ENCODE measurements at regions not wholly inside any gene's neighbourhood (a gene's known extent, or its start where the extent isn't known, plus 50 kb on each side); places are given as distances from the start of the nearest gene placed in this dataset.

DNA sequence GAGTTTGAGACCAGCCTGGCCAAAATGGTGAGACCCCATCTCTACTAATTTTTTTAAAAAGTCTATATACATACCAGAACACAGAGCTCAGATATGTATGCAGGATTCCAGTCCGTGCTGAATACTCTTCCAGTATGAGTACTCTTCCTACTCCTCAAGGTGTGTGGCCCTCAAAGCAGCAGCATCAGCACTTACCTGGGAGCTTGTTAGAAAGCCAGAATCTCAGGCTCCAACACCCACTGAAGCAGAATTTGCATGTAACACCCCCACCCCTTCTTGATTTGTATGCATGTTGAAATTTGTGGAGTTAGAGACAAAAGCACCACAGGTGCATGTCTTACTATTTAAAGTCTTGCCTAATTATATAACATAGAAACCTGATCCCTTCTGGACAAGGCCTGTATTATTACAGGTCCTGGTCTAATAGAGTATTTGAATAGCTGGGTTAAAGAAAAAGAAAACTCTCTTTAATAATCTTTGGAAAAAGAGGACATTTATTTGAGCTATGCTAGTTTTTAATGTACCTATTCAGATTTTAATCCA lies 50.3 kb upstream of the NFE2L2 start:
- DNase-seq (ENCODE audit: low read depth) = no peak

DNA sequence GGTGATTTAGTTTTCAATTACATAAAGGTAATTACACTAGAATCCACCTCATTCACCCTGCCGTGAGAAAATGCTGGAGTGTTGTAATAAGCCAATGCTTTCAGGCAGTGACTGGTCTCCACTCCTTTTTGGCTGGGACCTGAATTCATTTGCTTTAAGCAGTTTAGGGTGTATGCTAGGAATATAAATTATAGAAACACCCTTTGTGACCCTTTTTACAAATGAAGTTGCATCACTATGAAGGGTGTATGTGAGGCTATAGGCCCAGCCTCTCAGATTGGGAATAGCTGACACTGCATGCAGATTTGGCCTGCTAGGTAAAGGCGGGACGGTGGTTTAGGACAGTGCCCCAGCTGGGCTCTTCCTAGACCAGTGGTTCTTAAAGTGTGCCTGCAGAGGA lies 50.8 kb upstream of the NFE2L2 start:
- no peak for DNase-seq (ENCODE audit: low read depth)

DNA sequence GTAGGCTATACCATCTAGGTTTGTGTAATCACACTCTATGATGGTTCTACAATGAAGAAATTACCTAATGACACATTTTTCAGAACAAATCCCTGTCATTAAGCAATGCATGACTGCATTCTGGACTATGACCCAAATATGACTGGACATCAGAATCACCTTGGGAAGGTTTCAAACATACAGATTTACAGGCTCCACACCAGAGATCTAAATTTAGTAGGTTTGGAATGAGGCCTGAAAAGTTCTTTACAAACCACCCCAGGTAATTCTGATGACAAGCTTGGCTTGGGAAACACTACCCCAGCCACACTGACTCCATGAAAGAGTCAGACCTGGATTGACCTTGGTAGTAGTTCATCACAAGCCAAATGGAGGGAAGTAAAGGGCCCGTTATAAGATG lies 52.2 kb upstream of the NFE2L2 start:
- no peak for DNase-seq (ENCODE audit: low read depth)

DNA sequence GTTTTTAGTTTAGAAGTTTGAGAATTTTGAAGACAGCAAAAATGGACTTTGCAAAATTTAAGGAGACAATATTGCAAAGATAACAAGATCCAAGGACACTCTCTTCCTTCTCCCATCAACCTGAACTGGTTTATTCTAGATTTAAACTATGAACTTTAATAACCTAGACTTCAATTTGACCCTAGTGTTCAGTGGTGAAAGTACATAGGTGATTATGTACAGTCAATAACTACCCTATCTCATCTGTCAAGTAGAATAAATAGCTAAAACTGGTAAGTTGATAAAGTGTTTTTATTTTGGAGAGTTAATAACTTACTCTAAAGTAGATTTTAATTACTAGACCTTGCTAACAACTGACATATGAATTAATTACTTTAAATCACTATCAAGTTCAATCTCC lies 52.9 kb upstream of the NFE2L2 start:
- no peak for DNase-seq (ENCODE audit: low read depth)

DNA sequence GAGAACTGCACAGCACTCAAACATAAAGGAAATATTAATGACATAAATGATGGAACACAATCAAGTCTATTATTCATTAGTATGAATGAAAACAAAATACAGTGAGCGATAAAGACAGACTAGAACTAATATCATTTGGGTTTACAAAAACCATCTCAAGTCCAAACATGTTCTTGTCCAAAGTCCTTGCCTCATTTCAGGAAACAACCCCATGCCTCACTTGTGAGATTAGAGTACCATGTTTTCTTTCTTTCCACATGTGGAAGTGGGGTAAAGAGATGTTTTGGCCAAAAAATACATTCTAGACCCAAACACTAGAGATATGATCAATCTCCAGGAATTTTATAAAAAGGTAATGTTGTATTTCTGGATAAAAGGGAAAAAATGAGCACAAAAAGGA lies 53.3 kb upstream of the NFE2L2 start:
- no peak for DNase-seq (ENCODE audit: low read depth)

DNA sequence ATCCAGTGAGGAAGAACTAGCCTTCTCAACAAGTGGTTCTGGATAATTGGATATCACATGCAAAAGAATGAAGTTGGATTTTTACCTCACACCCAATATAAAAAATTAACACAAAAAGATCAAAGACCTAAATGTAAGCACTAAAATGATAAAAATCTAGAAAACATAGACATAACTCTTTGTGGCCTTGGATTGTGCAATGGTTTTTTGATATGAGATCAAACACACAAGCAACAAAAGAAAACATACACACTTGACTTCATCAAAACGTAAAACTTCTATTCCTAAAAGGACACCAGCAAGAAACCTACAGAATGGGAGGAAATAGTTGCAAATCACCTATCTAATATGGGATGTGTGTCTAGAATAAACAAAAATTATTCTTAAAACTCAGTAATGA lies 54.1 kb upstream of the NFE2L2 start:
- no peak for DNase-seq (ENCODE audit: low read depth)

DNA sequence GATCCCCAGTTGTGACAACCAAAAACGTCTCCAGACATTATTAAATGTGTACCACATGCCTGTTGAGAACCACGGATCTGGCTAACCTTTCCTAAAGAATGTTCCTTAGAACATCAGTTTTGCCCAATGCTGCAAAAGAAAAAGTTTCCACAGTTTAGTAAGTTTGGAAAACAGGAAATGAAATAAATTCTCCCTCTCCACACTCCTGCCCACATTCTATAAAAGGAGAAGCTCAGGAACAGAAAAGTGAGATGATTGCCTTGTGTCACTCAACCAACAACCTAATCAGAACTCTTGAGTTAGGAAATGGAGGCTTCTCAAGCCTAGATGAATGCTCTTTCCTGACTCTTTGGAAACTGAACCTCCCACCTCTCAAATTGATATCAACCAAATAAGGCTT lies 56.1 kb upstream of the NFE2L2 start:
- DNase-seq (ENCODE audit: low read depth) = no peak

DNA sequence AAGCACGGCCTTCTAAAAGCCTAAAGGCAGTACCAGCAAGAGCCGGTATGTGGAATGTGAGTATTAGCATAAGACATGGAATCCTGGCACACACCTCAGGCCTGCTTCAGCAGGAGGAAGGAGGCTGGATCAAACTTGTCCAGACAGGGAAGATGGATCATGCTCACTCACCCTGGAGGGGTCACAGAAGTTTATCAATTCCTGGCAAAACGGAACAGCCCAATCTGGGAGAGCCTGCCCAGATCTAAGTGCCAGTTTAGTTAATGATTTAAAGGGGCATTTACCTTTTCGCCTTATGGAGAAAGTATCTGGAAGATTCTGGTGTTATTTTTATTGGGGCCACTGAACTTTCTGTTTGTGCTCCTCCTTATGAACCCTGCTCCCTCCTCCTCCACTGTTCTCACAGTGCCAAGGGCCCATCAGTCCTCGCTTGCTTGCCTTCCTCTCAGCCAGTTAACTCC lies 58.3 kb upstream of the NFE2L2 start:
- DNase-seq (ENCODE audit: low read depth) = no peak

DNA sequence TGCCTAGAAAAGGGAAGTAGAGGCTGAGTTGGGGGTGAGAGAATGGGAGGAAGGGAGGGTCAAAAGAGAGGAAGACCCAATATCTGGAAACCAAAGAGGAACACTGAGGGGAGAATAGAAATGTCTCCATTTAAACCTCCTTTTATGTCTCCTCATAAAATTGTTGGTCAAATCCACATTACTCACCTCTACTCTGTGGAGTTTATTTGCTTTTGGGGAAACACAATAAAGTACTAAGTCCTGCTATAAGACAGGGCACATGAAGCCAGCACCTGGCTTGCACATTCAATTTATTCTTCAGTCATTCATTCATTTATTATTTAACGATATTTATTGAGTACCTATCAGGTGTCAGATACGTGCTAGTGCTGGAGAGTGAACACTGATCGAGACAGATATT lies 60.3 kb upstream of the NFE2L2 start:
- no peak for DNase-seq (ENCODE audit: low read depth)

DNA sequence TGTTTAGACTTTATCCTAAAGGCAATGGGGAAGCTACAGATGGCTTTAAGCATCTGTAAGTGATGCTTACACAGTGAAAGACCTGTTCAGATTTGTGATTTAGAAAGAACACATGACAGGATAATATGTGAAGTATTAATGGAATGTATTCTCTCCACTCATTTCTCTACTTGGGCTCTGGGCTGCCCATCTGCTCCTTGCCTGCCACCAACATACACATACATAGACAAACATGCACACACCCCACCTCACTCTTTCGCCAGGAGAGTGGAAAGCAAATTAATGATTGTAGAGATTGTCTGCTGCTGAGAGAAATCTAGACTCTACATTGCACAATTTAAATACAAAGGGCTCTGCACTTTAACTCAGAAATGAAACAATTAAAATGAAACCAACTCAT lies 61.0 kb upstream of the NFE2L2 start:
- no peak for DNase-seq (ENCODE audit: low read depth)

DNA sequence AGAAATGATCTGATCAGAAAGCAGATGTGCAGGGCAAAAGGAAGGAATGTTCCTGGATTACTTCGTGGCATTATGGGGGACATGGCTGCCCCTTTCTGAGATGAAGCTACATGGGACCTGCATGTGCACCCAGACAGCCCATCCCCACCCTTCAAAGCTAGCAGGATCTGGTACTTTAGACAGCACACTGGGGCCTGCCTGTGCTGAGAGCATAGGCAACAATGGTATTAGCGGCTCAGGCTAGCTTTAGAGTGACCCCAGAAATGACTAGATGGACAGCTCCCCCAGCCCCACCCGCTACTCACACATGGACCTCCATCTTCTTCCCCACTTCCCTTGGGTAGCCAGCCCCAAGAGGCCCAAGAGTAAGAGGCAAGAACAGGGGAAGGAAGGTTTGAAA lies 61.5 kb upstream of the NFE2L2 start:
- no peak for DNase-seq (ENCODE audit: low read depth)

DNA sequence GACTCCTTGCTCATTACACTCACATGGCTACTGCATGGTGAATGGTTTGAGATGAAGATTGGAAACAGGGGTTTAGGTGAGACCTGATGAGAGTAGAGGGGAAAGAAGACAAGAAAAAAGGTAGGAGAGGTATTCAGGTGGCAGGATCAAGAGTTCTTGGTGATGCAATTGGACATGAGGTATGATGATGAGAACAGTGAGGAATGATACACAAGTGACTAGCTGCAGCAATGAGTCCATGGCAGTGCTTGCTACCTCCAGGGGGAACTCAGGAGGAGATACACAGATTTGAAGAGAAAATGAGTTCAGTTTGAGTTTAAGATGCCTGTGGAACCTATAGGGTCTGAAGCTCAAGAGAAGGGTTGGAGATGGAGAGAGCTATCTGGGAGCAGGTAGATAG lies 62.1 kb upstream of the NFE2L2 start:
- DNase-seq (ENCODE audit: low read depth) = no peak

DNA sequence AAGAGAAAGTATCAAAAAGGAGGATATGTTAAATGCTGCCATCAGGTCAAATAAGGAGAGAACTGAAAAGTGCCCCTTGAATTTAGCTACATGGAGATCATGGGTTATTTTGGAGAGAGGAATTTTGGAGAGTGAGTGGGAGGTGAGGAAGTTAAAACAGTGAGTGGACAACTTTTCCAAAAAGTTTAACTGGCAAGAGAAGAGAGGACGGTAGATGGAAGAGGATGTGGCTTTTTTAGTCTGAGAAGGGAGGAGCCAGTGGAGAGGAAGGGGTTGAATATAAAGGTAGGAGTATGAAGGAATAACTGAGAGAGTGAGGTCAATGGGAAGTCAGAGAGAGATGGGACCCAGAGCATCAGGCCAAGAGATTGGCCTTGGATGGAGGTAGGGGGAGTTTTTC lies 62.5 kb upstream of the NFE2L2 start:
- no peak for DNase-seq (ENCODE audit: low read depth)

DNA sequence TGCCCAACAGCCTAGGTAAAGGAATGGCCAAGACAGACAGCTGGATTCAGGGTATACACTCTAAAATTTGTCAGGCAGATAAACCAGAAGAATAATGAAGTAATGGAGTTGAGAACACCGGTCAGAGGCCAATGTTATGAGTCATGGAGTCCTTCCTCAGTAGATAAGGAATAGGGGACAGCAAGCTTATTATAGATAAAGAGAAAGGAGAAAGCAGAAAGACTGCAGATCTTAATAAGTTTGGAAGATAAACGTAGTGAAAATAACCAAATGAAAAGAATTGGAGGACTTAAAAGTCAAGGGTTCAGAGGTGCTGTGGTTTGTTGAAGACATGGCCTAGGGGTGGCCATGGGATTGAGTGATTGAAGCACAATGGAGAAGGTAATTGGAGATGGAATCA lies 63.5 kb upstream of the NFE2L2 start:
- DNase-seq (ENCODE audit: low read depth) = peak; percentile 25

DNA sequence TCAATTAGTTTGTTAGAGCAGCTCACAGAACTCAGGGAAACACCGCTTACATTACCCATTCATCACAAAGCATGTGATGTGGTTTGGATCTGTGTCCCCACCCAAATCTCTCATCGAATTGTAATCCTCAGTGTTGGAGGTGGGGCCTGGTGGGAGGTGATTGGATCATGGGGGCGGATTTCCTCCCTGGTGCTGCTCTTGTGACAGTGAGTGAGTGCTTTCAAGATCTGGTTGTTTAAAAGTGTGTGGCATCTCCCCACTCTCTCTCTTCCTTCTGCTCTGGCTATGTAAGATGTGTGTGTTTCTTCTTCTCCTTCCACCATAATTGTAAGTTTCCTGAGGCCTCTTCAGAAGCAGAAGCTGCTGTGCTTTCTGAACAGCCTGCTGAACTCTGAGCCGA lies 63.5 kb upstream of the AGPS start:
- no peak for DNase-seq (ENCODE audit: low read depth)

DNA sequence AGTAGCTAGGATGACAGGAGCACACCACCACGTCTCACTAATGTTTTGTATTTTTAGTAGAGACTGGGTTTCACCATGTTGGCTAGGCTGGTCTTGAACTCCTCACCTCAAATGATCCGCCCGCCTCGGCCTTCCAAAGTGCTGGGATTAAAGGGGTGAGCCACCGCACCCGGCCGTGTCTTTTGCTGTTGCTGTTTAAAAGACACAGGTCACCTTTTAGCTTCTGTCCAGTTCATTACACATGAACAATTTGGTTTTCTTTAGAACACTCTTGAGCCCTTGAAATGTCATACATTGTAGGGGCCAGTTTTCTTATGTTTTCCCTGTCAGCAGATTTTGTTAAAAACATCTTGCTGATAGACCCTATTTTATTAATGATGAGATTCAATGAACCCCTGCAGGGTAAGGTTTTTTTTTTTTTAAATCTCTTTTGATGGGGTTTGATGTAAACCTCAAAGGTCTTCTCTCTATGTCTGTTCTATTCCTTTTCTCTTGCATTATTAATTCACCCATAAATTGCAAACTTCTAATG lies 61.0 kb upstream of the AGPS start:
- DNase-seq (ENCODE audit: low read depth) = no peak

DNA sequence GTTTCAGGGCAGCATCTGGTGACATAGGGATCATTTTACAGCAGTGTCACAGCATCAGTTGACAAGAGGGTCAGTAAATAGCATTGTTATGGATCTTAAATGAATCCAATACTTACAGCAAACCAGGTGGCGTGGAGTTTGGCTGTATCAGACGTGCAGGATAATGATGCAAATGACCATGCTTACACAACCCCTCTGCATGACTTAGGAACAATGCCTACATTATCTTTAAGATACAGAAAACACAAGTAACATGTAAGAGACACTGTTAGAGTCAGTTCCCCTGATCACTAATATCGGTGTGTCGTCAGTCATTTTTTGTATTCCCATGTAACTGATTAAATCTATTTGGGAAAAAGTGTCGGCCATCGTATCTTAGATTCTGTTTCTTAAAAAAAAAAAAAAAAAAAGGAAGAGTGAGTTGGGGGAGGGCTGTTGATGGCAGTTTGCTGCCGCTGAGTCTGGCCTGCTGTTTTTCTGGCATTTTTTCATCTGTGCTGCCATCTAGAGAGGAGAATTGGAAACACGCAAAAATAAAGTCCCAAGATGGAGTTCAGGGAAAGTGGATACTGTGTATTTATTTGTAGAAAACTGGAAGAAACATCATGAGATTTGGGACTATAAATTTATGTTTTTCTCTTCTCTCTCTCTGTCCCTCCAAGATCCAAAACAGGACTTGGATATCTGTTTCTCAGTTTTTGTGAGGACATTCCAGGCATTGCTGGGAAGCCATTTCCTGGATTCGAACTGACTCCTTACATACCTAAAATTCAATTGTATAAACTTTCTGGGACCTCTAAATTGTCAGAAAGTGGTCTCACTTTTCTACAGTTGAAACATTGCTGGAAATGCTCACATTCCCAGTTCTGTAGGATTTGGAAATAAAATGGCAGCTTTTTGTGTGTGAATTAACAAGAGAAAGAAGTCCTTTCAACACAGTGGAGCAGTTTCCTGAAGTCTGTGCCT lies 60.3 kb upstream of the AGPS start:
- DNase-seq (ENCODE audit: low read depth) = peak; percentile 77

DNA sequence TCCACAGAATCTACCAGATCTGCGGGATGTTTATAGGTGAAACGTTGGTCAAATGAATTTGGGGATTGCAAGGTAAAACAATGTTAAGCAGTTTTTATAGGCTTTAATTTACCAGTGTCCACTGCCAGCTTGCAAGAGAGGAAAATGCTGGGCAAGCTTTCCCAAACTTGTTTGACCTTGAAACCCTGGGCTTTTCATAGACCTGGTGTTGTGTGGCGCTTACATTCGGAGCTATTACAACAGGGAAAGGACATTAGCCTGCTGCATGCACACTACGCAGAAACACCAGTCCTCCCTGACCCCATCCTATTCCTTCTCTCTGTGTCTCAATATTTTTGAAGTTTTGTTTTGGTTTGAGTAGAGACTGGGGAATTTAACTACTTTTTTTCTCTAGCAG lies 59.6 kb upstream of the AGPS start:
- DNase-seq (ENCODE audit: low read depth) = no peak

DNA sequence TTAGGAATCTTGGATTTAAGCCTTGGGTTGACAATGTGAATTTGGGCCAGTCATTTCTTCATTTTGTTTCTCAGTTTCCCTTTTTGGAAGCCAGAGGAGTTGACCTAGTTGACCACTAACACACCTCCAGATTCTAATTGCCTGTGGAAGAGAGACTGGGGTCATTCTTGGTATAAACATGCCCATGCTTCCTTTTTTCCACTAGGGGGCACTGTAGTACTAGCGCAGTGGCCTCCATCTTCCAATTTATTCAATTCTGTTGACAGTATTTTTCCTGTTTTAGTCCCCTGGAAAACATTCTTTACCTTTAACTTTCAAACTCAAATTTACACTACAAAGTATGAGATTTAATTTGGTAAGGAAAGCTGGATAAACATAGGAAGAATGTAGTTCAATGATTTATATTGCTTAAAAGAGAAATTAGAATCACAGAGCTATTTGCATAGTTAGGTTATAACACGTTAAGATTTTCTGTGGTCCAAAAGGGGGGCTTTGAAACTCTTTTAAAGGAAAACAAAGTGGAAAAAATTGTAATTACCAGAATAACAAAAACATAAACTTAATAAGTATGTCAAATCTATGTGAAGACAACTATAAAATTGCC lies 57.5 kb upstream of the AGPS start:
- DNase-seq (ENCODE audit: low read depth) = peak; percentile 76

DNA sequence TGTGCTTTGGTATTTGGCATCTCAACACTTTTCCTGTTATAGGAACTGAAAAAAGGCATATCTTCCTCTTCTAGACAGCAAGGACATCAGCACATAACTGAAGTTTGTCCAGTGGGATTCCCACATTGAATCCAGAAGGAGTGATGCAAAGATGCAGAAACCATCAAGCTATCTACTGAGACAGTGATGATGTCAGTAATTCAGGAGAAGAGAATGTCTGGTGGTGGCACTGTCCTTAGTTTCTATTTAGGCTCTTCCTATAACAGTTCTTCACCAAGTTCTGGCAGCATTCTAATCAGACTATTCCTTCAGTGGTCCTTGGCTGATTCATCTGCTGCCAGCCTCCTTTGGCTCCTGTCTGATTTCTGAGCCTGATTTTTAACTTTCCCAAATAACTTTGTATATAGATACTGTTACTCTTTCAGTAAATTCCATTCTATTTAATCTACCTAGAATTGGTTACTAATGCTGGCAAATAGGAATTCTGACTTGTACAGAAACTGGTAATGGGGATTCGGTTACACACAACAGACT lies 56.6 kb upstream of the AGPS start:
- no peak for DNase-seq (ENCODE audit: low read depth)

DNA sequence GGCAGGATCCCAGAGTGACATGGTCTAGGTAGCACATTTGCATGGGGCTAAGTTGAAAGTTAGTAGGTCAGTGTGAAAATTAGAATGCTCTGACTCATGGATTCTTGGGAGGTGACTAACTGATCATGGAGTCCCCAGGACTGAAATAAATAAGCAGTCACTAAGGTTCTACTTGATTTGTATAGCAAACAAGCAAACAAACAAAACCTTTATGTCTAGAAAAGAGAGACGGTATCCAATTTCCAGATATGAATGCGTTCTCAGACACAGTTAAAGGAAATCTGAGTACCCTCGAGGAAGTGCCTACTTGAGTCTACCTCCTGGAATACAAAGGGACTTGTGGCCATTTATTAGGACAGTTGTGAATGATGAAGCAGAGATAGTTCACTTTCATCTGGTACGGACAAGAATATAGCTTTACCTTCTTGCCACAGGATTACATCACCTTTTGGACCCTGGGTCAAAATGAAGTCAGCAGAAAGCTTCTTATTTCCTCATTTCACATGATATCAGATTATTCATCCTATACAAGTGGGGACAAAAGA lies 54.3 kb upstream of the AGPS start:
- DNase-seq (ENCODE audit: low read depth) = peak; percentile 90

DNA sequence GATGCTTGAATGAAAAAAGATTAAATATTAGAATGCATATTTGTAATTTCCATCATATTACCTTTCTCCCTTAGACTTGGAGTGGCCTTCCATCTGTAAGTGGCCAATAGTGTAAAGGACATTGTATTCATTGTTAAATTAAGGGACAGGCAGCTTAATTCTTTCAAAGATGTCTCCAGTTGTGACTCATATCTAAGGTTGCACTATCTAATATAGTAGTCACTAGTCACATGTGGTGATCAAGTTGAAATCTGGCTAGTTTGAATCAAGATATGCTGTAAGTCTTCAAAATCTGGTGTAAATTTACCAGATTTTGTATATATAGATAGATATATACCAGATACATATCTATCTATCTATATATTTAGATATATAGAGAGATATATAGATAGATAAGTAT lies 52.4 kb upstream of the AGPS start:
- peak; percentile 58 for DNase-seq (ENCODE audit: low read depth)

DNA sequence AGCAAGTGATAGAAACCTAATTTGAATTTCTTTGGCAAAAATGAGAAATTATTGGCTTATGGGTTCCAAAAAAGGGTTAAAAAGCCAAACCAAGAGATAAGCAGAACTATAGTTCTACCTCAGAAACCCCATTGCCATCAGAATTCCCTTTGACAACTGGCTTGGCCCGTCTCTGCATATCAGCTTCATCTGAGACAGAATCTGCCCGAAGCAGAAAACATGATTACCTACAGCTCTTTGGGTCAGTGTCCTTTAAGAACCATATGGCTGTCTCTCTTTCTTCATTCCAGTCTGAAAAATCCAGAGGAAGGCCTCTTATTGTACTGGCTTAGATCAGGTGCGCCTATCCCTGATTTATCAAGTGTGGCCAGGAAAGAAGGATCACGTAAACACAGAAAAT lies 49.8 kb upstream of the AGPS start:
- no peak for DNase-seq (ENCODE audit: low read depth)
